ENCODE measurements at regions not wholly inside any gene's neighbourhood (a gene's known extent, or its start where the extent isn't known, plus 50 kb on each side); places are given as distances from the start of the nearest gene placed in this dataset.

- TF ChIP-seq CTCF (IDR thresholded peaks at IDR 0.05) (no peak), POLR2A (IDR thresholded peaks at IDR 0.05) (no peak)
Measured at GRCh38 chr10:4429571-4429970, 396.4 kb upstream of the AKR1E2 start.
